NK-92 treated with Interleukin-12 subunit alpha and Interleukin-12 subunit beta, amount 100 ng/mL, for 24 hours (cell line): ENCODE measurements at regions not wholly inside any gene's neighbourhood (a gene's known extent, or its start where the extent isn't known, plus 50 kb on each side); places are given as distances from the start of the nearest gene placed in this dataset.

Experiments
- DNase-seq: peaks from one replicate; lab custom pipeline; 2025; lab: John Stamatoyannopoulos, UW

DNA sequence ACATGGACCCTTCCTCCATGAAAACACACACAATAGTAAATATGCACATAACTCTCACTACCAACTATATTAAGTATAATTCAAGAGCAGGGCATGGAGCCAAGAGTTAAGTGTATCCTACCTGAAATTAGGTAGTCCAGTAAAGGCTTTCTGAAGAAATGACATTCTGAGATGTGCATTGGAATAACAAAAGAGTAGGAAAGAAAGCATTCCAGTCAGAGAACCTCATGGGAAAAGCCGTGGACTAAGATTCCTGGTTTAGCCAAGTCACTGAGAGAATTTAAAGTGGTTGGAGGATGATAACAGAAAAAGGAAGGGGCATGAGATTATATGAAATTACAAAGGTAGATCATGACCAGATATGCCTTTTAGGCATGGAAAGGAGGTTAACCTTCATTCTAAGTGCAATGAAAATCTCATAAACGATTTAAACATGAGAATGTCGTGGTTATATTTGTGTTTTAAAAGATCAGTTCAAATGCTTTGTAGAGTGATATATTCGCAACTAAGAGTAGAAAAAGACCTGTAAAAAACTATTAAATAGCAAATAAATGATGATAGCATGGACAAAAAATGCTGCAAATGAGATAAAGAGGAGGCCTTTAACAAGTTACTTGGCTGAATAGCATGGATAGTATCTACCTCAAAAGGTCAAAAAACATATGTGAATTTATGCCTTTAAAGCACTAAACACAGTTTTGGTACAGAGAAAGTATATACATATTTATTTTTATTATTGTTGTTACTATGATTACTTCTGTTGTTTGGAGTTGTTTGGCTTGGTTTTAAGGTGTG is 767.4 kb upstream of the GHITM start:
- DNase-seq: no peak

DNA sequence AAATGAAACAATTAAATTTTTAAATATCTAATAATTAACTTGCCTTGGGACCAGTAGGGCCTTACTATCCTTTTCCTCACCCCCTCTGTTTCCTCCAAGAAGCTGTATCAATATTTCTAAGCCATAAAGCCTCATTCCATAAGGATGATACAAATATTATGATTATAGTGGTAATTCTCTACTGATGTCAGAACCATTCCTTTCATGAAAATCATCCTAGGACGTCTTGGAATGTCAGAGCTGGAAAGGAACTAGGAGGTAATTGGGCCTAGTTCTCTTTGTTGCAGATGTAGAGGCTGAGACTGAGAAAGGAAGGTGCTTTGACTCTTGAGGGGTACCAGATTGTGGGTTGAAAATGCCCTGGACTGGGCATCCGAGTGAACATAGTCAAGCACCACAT is 766.7 kb upstream of the GHITM start:
- no peak for DNase-seq

DNA sequence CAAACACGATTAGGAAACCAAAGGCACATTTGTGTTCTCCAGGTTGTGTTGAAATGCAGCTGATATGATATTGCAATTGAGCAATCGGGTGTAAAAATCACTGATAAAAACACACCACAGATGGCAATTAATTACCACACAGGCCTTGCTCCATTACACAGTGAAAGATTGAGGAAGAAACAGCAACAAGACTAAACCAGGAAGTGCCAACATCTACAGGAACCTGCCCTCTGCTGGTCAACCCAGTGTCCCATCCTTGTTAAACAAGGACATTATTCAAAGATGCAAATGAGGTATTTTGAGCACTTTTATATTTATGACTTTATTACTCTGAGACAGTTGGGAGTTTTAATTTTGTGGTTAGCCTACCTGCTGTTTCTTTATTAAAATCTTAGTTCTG is 765.6 kb upstream of the GHITM start:
- DNase-seq: no peak

DNA sequence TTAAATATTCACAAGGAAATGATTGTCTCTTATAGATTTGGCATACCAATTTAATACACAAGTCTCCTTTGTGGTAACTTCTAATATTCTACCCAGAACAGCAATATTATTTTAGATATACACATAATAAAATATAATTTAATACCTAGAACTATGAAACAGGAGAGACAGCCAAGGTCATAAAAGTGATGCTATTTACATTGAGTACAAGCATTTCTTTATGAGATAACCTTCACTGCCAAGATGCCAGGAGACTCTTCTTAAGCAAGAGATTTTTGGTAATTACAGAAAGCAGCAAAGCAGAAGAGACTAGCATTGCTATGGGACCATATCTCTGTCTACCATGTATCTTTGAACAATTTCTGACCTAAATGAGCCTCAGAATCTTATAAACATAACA is 764.6 kb upstream of the GHITM start:
- no peak for DNase-seq

DNA sequence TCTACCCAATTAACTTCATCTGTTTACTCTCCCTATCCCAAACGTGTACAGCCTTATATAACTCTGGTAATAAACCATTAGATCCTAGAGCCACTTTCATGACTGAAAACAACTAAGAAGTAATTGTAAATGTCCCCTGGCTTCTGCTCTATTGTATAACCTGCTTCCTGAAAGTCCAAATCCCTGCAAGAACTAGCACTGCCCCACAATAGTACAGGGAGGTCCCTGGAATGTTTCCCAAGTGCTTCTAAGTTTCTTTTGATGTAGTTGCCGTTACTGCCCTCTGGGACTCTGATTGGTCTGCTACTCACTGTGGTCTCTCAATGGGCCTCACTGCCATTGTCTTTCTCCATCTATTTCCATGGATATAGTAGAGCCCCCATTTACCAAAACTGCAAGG is 764.0 kb upstream of the GHITM start:
- DNase-seq: no peak

DNA sequence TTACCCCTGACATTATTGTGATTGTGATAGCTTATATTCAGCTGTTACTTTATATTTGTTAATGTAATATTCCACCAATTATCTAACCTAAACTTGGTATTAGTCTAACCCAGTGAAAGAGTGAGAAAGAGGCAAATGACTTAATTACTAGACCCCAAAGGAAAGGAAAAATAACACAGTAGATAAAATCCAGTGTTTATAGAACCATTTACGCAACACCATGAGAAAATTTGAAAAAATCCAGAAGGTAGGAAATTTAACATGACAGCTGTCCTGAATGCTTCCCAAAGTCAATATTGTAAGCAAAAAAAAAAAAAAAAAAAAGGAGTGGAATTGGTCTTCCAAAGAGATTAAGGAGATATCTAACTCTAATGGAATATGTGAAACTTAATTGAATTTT is 741.5 kb upstream of the GHITM start:
- no peak for DNase-seq

DNA sequence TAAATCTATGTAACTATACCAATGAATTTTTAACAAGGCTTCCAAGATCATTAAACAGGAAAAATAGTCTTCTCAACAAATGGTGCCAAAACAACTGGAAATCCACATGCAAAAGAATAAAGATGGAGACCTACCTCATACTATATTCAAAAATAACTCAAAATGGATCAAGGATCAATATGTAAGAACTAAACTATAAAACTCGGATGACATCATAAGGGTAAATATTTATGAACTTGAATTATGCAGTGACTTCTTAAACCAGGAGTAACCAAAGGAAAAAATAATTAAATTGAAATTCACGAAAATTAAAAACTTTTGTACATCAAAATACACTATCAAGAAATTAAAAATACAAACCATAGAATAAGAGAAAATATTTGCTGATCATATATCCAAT is 728.7 kb upstream of the GHITM start:
- DNase-seq: no peak

DNA sequence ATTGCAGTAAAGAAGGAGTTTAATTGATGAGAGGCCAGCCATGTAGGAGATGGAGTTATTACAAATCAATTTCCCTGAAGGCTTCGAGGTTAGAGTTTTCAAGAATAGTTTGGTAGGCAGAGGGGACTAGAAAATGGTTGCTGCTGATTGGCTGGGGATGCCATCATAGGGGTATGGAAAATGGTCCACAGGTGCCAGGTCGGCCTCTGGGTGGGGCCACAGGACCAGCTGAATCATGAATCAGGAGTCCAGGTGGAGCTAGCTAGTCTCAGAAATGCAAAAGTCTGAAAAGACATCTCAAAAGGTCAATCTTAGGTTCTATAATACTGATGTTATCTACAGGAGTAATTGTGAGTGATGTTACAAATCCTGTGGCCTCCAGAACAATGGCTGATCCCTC is 714.0 kb upstream of the GHITM start:
- DNase-seq: no peak

DNA sequence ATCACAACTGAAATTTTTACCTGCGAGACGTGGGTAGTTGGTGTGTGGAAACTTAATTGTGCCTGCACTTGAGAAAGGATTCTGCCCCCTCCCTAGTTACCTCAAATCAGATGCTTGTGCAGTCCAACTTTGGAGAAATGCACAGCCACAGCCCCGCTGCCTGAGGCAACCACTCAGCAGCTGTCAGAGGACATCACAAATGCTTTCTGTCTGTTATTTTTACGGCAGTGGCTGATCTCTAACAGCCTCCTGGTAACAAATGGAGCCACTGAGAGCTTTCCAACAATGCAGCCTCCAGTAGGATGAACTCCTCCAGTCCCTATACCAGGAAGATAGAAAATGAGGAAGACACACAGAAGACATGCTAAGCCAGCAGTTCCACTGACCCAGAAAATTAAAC is 712.2 kb upstream of the GHITM start:
- no peak for DNase-seq

DNA sequence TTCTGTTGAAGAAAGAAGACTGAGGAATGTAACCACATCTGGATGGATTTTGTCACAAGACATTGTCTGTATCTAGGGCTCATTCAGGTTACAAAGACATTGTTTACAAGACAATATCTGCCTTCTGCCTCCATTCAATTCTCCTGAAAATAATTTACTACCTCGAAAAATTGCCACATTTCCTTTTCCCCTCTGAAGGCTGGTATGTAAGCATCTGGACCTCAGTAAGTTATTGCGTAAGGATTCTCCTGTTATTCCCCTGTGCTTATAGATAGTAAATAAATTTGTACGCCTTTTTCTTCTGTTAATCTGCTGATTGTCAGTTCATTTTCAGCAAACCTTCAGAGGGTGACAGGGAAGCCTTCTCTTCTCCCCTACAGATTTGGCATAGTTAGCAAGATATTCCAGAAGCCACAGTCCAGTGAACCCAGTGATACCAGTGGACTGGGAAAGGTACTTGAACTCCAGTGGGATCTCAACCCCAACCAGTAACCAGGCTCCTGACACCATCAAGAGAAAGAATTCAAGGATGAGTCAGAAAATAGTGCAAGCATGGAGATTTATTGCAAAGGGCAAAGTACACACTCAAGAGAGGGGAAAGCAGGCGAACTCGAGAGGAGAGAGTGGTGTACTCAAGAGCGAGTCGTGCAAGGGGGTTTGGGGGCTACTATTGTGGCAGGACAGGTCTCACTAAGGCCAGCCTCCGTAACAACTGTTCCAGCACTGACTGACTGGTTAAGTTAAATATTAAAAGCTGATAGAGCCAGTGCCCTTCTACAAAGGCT is 706.9 kb upstream of the GHITM start:
- DNase-seq: no peak

DNA sequence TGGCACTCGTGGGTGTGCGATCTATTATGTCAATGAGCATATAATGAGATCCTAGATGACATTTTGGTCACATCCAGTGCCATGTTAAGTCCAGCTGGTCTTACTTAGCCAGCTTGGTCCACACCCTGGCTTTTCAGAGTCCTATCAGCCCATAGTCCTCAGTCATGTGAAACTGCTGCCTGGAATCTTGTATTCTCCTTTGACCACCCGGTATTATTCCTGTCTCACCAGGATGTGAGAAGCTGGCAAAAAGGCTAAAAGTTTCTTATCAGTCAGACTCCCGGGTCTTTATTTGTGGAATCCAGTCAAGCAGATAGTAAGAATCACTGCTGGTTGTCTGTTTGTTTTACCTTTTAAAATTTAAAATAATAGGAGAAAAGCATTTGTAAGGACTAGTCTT is 705.6 kb upstream of the GHITM start:
- DNase-seq: no peak

DNA sequence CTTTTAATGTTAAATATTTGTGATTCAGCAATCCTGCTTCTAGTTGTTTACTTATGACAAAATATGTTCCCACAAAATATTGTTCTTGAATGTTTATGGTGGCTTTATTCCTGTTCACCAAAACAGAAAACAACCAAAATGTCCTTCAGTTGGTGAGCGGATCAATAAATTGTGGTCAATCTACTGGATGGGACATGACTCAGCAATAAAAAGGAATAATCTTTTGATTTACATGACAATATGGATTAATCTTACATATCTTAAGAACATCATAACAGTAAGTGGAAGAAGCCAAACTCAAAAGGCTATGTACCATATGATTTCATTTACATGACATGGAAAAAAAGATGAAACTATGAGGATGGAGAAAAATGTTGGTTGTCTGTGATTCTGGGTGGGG is 691.3 kb upstream of the GHITM start:
- no peak for DNase-seq

DNA sequence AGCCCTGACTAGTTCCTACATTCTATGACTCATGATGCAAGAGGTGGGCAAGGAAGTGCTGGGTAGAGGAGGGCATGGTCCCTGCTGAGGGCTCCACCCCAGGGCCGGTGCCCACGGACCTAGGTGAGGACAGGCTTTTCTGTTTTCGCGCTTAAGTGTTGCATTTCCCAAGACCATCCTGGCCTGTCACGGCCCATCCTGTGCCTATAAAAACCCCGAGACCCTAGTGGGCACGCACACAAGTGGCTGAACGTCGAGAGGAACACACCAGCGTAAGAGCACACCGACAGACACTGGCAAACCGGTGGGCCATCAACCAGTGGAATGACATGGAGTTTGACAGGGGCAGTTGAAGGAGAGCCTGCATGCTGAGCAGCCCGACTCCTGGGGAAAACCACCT is 680.7 kb upstream of the GHITM start:
- no peak for DNase-seq

DNA sequence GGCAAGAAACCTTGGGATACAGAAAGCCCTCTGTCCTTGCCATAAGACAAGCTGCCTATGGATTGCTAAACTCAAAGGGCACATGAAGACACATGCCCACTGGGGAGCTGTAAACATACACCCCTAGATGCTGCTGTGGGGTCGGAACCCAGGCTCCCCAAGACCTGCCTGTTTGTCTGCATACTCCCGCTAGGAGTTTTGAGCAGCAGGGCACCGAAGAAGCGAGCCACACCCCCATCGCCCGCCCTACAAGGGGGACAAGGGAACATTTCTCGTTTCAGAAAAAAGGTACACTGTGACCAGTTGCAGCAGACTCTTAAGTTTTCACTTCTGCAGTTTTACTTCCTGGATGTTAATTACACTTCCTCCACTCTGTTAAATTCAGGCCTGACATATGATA is 680.2 kb upstream of the GHITM start:
- no peak for DNase-seq

DNA sequence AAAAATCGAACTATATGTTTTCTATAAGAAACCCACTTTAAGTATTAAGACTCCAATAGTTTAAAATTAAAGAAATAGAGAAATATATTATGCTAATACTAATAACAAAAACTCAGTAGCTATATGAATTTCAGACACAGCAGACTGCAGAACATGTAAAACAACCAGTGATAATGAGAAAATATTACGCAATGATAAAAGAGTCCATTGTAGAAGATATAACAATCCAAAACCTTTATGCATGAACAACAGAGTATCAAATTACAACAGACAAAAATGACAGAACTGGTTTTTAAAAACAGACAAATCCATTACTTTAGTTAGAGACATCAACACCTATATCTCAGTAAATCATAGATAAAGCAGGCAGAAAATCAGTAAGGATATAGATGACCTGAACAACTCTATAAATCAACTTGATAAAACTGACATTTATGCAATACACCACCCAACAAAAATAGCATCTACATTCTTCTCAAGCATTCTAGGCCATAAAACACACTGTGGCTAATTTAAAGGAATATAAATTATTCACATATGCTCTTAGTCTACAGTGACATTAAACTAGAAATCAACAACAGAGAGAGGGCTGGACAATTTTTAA is 669.5 kb upstream of the GHITM start:
- DNase-seq: no peak

DNA sequence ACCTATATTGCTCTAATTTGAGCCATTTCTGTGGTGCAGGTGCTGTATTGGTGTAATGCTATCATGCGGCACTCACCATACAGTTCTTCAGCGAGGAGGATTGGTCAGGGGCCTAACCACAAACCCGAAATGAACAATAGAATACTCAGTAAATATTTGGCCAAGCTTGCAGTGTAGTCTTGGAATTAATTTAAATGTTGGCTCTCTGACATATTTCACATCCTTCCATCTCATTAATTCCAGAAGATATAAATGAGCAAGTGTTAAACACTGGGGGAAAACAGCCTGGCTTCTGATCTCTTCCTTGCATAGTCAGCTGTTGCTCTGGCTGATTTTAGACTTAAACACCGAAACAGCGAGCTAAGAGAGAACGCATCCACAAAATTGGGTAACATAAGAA is 663.1 kb upstream of the GHITM start:
- DNase-seq: no peak

DNA sequence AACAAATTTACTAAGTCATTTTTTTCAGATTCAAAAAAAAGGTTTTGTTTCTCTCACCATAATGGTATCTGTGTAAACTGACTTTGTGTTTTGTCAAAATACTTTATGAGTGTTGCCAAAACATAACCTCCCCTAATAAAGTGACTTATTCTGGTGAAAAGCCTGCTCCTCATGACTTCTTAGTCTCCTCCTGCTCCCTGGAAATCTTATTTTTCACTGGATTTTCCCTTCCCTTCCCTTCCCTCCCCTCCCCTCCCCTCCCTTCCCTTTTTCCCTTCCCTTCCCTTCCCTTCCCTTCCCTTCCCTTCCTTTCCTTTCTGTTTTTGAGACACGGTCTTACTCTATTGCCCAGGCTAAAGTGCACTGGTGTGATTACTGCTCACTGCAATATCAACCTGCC is 650.1 kb upstream of the GHITM start:
- DNase-seq: no peak

DNA sequence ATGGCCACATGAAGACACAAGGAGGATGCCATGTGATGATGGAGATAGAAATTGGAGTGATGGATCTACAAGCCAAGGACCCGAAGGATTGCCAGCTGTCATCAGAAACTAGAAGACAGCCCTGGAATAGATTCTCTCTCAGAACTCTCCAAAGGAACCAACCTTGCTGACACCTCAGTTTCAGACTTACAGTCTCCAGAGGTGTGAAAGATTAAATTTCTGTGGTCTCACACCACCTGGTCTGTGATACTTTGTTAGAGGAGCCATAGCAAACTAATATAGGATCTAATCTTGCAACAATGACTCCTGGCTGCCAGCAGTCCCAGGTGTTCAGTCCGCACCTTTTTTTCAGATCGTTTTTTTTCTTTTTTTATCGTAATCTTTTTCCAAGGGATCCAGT is 647.3 kb upstream of the GHITM start:
- DNase-seq: no peak

DNA sequence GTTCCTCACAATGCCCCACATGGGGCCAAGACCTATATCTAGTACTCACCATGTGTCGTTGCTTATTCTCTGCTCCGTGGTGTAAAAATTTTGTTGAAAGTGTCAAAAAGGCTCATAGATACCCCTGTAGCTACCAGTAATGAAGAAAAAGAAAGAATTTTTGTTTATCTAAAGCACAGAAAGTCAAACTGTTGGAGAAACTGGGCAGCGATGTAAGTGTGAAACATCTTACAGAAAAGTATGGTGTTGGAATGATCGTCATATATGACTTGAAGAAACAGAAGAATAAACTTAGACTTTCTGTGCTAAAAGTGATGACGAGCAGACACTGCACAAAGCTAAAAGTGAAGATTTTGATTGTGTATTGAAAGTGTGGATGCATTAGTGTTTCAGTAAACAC is 626.6 kb upstream of the GHITM start:
- DNase-seq: no peak

DNA sequence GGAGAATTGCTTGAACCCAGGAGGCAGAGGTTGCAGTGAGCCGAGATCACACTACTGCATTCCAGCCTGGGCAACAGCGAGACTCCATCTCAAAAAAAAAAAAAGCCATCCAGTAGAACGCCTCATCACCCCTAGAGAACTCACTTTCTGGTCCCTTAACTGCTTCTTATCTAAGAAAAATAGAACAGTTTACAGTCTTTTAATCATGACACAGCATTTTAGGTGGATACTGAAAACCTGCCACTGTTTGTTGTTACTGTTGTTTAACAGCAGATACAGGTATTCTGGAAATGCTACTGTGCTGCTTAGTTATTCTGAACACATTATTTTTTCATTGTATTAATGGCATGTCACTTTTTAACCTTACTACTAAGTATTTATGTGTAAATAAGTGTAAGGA is 624.3 kb upstream of the GHITM start:
- no peak for DNase-seq

DNA sequence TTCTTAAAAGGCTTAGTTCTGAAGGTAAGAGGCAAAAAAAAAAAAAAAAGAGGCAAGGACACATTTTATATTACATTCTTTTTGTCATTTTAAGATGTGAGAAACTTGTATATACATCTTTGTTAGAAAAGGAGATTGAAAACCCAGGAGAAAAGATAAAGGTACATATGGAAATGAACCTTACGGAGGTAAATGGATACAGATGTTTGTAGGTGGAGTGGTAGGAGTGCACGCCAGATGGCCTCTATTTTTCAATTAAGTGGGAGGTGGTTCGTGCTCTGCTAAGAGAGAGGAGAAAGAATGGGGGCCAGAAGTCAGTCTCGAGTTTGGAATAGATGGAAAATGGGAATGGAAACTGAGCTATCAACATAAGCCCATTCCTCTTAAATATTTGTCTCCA is 622.5 kb upstream of the GHITM start:
- DNase-seq: no peak

DNA sequence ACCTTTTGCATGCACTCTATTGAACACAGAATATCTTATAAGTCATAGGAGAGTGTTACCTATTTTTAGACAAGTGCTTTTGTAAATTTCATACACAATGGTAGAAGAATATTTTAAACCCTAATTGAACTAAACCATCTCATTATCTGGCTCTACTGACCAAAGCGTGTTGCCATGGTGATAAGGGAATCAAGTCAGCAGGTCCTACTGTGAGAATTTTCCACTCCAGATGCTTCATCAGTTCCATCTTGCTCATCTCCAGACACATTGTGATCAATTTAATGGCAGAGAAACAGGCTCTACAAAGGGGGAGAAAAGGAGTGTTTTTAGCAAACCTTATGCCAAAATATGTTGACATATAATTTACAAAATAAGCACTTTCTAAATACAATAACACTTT is 621.9 kb upstream of the GHITM start:
- DNase-seq: no peak

DNA sequence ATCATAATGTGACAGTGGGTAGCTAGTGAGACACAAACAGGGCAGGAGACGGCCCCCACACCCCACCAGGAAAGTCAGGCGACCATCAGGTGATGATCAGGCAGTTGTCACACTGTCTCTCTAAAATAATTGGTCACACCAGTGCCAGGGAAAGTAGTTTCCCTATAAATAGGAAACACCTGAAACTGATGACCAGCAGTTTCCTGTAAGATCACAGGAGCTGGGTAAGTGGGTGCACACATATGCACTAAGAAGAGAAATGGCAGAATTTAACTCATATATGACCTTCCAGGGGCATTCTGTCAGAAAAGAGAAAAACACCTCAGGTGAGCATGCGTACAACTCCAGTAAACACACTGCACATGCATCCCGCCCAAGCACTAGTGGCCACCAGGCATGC is 620.5 kb upstream of the GHITM start:
- DNase-seq: no peak
